ENCODE measurements at regions not wholly inside any gene's neighbourhood (a gene's known extent, or its start where the extent isn't known, plus 50 kb on each side); places are given as distances from the start of the nearest gene placed in this dataset.

DNA sequence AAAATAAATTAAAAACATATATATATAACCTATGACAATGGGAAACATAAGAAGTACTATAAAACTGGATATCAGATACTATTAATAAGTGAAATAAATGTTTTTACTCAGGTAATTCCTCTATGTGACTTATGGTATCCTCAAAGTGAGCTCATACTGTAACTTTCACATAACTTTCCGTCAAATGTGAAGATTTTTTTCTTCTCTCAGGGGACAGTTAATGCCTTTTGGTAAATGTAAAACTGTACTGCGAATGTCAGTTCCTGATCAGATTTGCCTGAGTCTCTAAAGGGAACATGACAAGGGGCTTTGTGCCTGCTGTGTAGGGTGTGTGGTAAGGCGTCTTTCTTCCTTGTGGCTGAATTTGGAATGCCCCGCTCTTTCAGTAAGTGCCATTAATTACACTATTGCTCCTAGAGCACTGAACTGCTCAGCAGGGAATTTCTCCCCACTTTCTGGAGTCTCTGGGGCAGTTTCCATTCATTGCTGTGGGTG lies 271.8 kb downstream of the PRL start:
- ATAC-seq, result peak in 2 of 4 donors; percentile 30 to 33

DNA sequence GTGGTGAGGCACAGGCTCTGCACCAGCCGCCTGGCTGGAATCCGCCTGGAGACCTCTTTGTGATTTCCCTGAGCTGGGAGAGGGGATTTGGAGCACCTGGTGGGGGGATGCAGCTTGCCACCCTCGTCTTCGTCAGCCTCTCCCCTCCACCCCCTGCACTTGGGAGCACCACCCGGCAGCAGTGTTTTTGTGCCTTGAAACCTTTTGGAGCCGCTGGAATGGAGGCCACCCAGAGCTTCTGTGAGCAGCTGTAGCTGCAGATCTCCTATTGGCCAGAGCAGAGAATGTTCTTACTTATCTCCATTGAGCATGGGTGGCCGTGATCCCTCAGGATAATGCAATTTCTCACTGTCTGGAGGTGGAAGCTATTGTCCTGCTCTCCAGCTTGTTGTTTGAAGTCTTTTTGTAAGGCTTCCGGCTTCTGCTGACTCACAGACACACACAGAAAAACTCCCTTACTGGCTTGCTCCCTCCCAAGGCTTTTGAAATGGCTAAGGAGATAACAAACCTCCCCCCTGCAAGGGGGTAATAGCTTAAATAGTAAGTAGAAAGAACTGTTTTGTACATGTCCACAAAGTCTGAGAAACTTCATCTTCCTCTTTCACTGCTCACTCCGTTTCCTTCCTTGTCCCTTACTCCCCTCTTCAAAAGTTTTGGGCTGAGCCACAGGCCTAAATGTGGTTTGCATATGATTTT lies 271.2 kb downstream of the PRL start:
- TF ChIP-seq, protein P1, sequence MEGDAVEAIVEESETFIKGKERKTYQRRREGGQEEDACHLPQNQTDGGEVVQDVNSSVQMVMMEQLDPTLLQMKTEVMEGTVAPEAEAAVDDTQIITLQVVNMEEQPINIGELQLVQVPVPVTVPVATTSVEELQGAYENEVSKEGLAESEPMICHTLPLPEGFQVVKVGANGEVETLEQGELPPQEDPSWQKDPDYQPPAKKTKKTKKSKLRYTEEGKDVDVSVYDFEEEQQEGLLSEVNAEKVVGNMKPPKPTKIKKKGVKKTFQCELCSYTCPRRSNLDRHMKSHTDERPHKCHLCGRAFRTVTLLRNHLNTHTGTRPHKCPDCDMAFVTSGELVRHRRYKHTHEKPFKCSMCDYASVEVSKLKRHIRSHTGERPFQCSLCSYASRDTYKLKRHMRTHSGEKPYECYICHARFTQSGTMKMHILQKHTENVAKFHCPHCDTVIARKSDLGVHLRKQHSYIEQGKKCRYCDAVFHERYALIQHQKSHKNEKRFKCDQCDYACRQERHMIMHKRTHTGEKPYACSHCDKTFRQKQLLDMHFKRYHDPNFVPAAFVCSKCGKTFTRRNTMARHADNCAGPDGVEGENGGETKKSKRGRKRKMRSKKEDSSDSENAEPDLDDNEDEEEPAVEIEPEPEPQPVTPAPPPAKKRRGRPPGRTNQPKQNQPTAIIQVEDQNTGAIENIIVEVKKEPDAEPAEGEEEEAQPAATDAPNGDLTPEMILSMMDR (IDR thresholded peaks at IDR 0.05), result no peak
- WGBS, 2 donors, result 67 to 75% methylated on average over 9 of the region's 9 CpGs
- ATAC-seq (peak in 2 of 4 donors; percentile 71 to 76), FAIRE-seq (no peak), DNase-seq (peak in 1 of 6 donors; percentile 16)
- H3K27ac ChIP-seq, result peak overlapping the region in 2 of 4 donors; percentile 24 to 48
- no peaks in the 10 kb centered on the region for H3K27me3 ChIP-seq
- H3K9me3 ChIP-seq, result no peaks in the 10 kb centered on the region
- H3K36me3 ChIP-seq, result no peaks in the 10 kb centered on the region
- H3K4me1 ChIP-seq, result no peaks in the 10 kb centered on the region
- intact Hi-C loops (cut with DNase I), result no loop called here
- no peak overlapping the region for H3K4me3 ChIP-seq

More for the DNA sequence above, 271.8 kb downstream of the PRL start:
- no peak for FAIRE-seq
- TF ChIP-seq, protein P1 (IDR thresholded peaks at IDR 0.05), result no peak
- Histone ChIP-seq H3K4me1 (no peaks in the 10 kb centered on the region), H3K27me3 (no peaks in the 10 kb centered on the region), H3K9me3 (no peaks in the 10 kb centered on the region), H3K27ac (peak overlapping the region in 2 of 4 donors; percentile 24 to 48), H3K4me3 (no peak overlapping the region), H3K36me3 (no peaks in the 10 kb centered on the region)
- intact Hi-C loops (cut with DNase I), result no loop called here
- 85 to 94% methylated on average over 4 of the region's 4 CpGs for WGBS, 2 donors
- no peak for DNase-seq

DNA sequence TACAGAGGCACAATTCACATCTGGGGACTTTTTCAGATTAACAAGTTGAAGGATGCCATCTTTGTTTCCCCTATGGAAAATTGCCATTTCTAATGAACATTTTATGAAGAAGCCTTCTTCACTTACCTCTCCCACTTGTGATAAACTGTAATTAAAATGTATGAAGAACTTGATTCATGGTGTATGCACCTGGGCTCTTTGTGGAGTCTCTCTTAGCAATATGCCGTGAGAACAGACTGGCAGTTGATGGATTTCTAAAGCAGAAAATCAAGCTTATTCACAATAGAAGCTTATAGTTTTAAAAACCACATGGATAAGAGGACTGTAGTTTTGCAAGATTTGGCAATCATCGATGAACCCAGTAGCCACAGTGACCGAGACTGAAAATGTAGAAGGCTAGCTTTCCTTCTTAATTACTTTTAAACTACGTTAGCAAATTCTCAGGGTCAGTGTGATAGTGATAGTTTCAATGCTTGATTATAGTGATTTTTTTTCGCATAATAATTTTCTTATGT lies 270.6 kb downstream of the PRL start:
- FAIRE-seq, result no peak
- intact Hi-C loops (cut with DNase I), result no loop called here
- DNase-seq, result no peak
- TF ChIP-seq, protein P1 (IDR thresholded peaks at IDR 0.05), result no peak
- Histone ChIP-seq H3K36me3 (no peaks in the 10 kb centered on the region), H3K9me3 (no peaks in the 10 kb centered on the region), H3K27me3 (no peaks in the 10 kb centered on the region), H3K27ac (peak overlapping the region in 2 of 4 donors; percentile 24 to 48), H3K4me3 (no peak overlapping the region), H3K4me1 (no peaks in the 10 kb centered on the region)
- ATAC-seq, result no peak
- WGBS, 2 donors, result 79 to 83% methylated on average over 5 of the region's 5 CpGs

DNA sequence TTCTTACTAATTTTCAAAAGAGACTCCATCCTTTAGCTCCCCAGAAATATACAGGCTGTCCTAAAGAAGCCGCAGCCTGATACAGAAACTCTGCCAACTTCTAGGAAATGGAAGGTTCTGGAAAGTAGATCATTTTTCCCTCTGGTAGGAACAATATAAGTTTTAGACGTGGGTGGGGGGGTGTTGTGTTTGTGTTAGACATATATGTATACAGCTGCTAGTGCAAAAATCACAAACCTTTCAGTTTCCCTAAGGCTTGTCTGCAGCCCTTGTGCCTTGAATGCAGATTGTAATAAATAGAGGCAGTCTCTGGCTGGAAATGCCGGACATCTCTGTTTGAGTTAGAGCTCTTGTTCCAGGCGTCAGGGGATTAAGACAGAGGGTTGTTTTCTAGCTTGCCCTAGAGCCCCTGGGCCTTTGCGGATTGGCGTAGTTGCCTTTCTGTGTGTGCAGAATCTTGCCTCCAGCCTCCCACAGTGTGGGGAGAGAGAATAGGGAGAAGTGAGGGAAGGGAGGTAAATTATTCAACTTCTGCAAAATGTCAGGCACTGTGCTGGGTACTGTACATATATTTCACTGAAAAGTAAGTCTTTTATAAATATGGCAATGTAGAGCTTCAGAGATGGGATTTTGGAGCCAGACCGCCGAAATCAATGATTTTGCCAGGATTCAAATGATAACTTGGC lies 269.7 kb downstream of the PRL start:
- intact Hi-C loops (cut with DNase I), result no loop called here
- DNase-seq (no peak), ATAC-seq (no peak), FAIRE-seq (no peak)
- no peaks in the 10 kb centered on the region for H3K9me3 ChIP-seq
- H3K4me3 ChIP-seq, result no peak overlapping the region
- 87 to 90% methylated on average over 8 of the region's 8 CpGs for WGBS, 2 donors
- no peaks in the 10 kb centered on the region for H3K4me1 ChIP-seq
- no peak overlapping the region for H3K27ac ChIP-seq
- H3K36me3 ChIP-seq, result no peaks in the 10 kb centered on the region
- TF ChIP-seq, protein P1 (IDR thresholded peaks at IDR 0.05), result no peak
- no peaks in the 10 kb centered on the region for H3K27me3 ChIP-seq
